ENCODE measurements at regions not wholly inside any gene's neighbourhood (a gene's known extent, or its start where the extent isn't known, plus 50 kb on each side); places are given as distances from the start of the nearest gene placed in this dataset.

DNA sequence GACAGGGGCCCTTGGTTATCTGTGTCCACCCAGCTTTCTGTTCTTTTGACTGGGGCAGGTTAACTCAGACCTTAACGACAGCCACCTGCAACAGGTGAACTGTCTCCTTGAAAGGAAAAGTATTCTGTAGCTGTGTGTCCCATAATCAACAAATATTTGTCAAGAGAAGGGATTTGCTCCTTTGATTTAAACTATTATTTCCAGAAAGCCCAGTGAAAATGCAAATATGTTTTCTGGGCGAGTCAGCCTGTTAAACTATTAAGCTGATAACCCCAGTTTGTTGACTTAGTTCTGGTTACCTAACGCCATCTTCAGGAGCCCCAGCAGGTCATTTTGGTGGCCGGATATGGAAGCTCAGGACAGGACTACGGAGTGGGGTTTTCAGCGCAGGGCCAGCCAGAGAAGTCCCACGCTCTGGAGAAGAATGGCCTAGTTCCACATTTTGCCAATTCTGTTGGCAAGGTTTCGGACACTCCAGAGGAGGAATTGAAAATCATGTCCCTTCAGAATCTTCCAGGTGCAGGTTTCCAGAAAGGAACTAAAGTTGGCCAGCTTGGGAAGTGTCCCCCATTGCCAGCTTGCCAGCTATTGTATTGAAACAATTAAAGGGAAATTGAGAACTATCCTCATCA lies 54.5 kb downstream of the ADRA2A start:
- Histone ChIP-seq H3K27ac (no peak overlapping the region), H3K27me3 (peaks cover 3% of the 10 kb centered on the region), H3K36me3 (no peaks in the 10 kb centered on the region), H3K4me3 (no peak overlapping the region), H3K4me1 (no peaks in the 10 kb centered on the region), H3K9me3 (no peaks in the 10 kb centered on the region)
- no peak for DNase-seq (ENCODE audit: low spot score in 2 of 2)
- 74% methylated on average over 8 of the region's 8 CpGs for WGBS
- TF ChIP-seq POLR2A (IDR thresholded peaks at IDR 0.05) (no peak), POLR2AphosphoS5 (IDR thresholded peaks at IDR 0.05) (no peak), EP300 (IDR thresholded peaks at IDR 0.05) (no peak)
- TF ChIP-seq, protein P1, sequence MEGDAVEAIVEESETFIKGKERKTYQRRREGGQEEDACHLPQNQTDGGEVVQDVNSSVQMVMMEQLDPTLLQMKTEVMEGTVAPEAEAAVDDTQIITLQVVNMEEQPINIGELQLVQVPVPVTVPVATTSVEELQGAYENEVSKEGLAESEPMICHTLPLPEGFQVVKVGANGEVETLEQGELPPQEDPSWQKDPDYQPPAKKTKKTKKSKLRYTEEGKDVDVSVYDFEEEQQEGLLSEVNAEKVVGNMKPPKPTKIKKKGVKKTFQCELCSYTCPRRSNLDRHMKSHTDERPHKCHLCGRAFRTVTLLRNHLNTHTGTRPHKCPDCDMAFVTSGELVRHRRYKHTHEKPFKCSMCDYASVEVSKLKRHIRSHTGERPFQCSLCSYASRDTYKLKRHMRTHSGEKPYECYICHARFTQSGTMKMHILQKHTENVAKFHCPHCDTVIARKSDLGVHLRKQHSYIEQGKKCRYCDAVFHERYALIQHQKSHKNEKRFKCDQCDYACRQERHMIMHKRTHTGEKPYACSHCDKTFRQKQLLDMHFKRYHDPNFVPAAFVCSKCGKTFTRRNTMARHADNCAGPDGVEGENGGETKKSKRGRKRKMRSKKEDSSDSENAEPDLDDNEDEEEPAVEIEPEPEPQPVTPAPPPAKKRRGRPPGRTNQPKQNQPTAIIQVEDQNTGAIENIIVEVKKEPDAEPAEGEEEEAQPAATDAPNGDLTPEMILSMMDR (IDR thresholded peaks at IDR 0.05), result no peak

DNA sequence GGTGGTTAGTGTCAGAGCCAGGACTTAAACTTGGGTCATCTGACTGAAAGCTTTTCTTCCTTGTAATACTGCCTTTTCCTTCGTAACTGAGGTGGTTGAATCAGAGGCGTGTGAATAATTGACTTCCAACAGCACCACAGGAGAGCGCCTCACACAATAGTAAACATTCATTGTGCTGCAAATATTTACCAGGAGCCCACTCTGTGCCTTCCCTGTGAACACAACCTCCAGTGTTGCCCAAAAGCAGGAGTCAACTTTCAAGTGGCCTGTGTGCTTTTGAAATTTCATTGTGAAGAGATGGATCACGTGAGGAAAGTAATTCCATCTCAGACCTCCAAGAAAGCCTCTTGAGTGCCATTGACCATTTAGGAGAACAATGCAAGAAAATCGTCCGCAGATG lies 60.2 kb downstream of the ADRA2A start:
- Histone ChIP-seq H3K4me3 (no peak overlapping the region), H3K9me3 (no peaks in the 10 kb centered on the region), H3K27ac (no peak overlapping the region), H3K36me3 (no peaks in the 10 kb centered on the region), H3K4me1 (no peaks in the 10 kb centered on the region), H3K27me3 (no peaks in the 10 kb centered on the region)
- TF ChIP-seq EP300 (IDR thresholded peaks at IDR 0.05) (no peak), POLR2A (IDR thresholded peaks at IDR 0.05) (no peak), POLR2AphosphoS5 (IDR thresholded peaks at IDR 0.05) (no peak)
- TF ChIP-seq, protein P1 (IDR thresholded peaks at IDR 0.05), result no peak
- 54% methylated on average over 6 of the region's 6 CpGs for WGBS
- DNase-seq (ENCODE audit: low spot score in 2 of 2), result no peak

DNA sequence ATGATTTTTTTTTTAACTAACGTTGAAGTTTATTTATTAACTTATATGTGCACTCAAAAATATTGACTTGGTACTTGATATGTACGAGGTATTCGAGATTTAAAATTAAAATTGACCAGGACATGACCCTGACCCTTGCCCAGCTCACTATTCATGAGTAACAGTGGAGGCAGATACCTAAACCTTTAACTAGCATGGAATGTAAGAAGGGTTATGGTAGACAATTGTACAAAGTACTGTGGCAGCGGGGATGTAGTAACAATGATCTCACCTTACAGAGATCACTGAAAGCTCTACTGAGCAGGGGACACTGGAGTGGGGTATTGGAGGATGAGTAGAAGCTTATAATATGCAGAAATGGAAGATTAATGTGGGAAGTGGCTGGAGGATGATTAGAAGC lies 60.8 kb downstream of the ADRA2A start:
- H3K27me3 ChIP-seq, result peaks cover under 1% of the 10 kb centered on the region
- no peaks in the 10 kb centered on the region for H3K4me1 ChIP-seq
- TF ChIP-seq EP300 (IDR thresholded peaks at IDR 0.05) (no peak), POLR2A (IDR thresholded peaks at IDR 0.05) (no peak), POLR2AphosphoS5 (IDR thresholded peaks at IDR 0.05) (no peak)
- TF ChIP-seq, protein P1 (IDR thresholded peaks at IDR 0.05), result no peak
- DNase-seq (ENCODE audit: low spot score in 2 of 2), result no peak
- 57% methylated on average over 4 of the region's 4 CpGs for WGBS
- H3K9me3 ChIP-seq, result no peaks in the 10 kb centered on the region
- no peak overlapping the region for H3K27ac ChIP-seq
- H3K36me3 ChIP-seq, result no peaks in the 10 kb centered on the region
- no peak overlapping the region for H3K4me3 ChIP-seq

DNA sequence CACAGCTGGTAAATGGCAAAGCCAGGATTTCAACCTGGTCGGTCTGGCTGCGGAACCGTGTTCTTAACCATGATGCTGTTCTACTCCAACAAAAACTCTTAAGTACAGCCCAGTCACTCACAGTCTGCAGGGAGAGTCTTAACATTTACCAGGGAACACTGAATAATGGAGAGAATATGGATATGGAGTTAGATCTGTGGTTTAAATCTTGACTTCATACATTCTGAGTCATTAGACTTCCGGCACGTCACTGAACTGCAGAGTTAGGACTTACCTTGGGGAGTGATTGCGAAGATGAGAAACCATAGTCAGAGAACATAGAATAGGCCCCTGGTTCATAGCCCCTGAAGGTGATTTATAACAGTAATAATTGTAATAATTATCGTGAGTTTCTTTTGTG lies 61.7 kb downstream of the ADRA2A start:
- no peak for DNase-seq (ENCODE audit: low spot score in 2 of 2)
- no peaks in the 10 kb centered on the region for H3K36me3 ChIP-seq
- WGBS, result 85% methylated on average over 7 of the region's 7 CpGs
- H3K4me3 ChIP-seq, result no peak overlapping the region
- TF ChIP-seq POLR2A (IDR thresholded peaks at IDR 0.05) (no peak), EP300 (IDR thresholded peaks at IDR 0.05) (no peak), POLR2AphosphoS5 (IDR thresholded peaks at IDR 0.05) (no peak)
- TF ChIP-seq, protein P1 (IDR thresholded peaks at IDR 0.05), result no peak
- no peaks in the 10 kb centered on the region for H3K4me1 ChIP-seq
- no peaks in the 10 kb centered on the region for H3K9me3 ChIP-seq
- H3K27ac ChIP-seq, result no peak overlapping the region
- H3K27me3 ChIP-seq, result peaks cover 6% of the 10 kb centered on the region

DNA sequence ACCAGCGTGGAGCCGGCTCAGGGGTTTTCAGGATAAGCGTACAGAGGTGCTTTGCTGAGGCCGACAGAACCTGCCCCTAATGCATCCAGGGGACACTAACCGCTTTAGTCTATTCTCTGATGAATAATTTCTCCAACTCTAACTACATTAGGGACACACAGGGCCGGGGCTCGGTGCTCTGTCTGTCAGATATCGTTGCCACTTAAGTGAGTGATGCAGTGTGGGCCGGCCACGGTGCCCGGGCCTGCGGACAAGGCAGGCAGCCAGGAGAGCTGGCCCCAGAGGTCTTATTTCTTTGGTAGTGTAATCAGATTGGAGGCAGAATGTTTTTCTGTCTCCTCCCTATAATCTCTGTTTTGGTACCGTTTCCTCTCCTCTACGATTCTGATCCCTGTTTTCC lies 62.7 kb downstream of the ADRA2A start:
- TF ChIP-seq POLR2AphosphoS5 (IDR thresholded peaks at IDR 0.05), result no peak
- TF ChIP-seq EP300 (IDR thresholded peaks at IDR 0.05), result no peak
- TF ChIP-seq POLR2A (IDR thresholded peaks at IDR 0.05), result no peak
- TF ChIP-seq, protein P1 (IDR thresholded peaks at IDR 0.05), result no peak
- Histone ChIP-seq H3K4me1 (no peaks in the 10 kb centered on the region), H3K9me3 (no peaks in the 10 kb centered on the region), H3K27me3 (peaks cover 6% of the 10 kb centered on the region), H3K27ac (no peak overlapping the region), H3K36me3 (no peaks in the 10 kb centered on the region), H3K4me3 (no peak overlapping the region)
- DNase-seq (ENCODE audit: low spot score in 2 of 2), result no peak
- WGBS, result 85% methylated on average over 14 of the region's 14 CpGs
